Spleen (tissue), 7 donors: ENCODE measurements at regions not wholly inside any gene's neighbourhood (a gene's known extent, or its start where the extent isn't known, plus 50 kb on each side); places are given as distances from the start of the nearest gene placed in this dataset.

Experiments
- POLR2A ChIP-seq, 3 donors: fragments of 450-650 bp; IDR thresholded peaks; one replicate each; pipeline ENCODE4 v1.5.1; 2017; ENCODE audit warnings: antibody characterized with exemption in 3 of 3, mild to moderate bottlenecking in 1 of 3
- POLR2AphosphoS5 ChIP-seq, 3 donors: sonication (generic); formaldehyde crosslinking; IDR thresholded peaks; one replicate each; pipeline ENCODE4 v1.5.1; 2017; ENCODE audit warnings: antibody characterized with exemption in 3 of 3
- TF ChIP-seq, protein P1 (sequence below), 11 experiments: fragments of 200-600 bp in 7 of 11; fragments of 450-650 bp in 4 of 11; sonication (generic) in 4 of 11; IDR thresholded peaks in 8 of 11; conservative IDR thresholded peaks in 3 of 11; 1 replicate in 7 of 11; 2 replicates in 4 of 11; pipeline versions ENCODE4 v1.4.0 to v1.8.0; 2016 to 2021; ENCODE audit warnings: antibody characterized with exemption in 11 of 11, inconsistent platforms in 4 of 11, mild to moderate bottlenecking in 1 of 11
- donor health status: DM: no; HTN: no; CAD: no; lungs with moderate emphysema.
- donor health status: DM: no; HTN: no; CAD: no.
- donor health status: DM: no; HTN: no; CAD: no.

DNA sequence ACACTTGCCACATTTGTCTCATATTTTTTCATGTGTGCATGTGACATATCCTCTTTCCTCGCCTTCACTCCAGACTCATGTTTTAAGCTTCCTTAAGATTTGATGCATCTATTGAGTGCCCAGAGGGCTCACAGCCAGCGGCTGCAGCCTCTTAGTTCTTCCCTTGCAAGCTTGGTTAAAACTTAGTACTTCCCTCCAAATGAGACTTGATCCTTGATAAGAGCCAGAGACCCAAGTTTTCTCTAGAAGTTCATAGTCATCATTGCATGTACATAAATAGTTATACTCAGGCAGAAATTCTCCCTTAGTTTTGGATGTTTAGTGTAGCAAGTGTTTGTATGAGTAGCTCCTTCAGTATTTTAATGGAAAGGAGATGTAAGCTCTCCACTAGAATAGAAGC is 337.6 kb upstream of the B3GALT2 start:
- TF ChIP-seq, protein P1, sequence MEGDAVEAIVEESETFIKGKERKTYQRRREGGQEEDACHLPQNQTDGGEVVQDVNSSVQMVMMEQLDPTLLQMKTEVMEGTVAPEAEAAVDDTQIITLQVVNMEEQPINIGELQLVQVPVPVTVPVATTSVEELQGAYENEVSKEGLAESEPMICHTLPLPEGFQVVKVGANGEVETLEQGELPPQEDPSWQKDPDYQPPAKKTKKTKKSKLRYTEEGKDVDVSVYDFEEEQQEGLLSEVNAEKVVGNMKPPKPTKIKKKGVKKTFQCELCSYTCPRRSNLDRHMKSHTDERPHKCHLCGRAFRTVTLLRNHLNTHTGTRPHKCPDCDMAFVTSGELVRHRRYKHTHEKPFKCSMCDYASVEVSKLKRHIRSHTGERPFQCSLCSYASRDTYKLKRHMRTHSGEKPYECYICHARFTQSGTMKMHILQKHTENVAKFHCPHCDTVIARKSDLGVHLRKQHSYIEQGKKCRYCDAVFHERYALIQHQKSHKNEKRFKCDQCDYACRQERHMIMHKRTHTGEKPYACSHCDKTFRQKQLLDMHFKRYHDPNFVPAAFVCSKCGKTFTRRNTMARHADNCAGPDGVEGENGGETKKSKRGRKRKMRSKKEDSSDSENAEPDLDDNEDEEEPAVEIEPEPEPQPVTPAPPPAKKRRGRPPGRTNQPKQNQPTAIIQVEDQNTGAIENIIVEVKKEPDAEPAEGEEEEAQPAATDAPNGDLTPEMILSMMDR (IDR thresholded peaks at IDR 0.05 in 8 of 11, conservative IDR thresholded peaks at IDR 0.05 in 3 of 11): no peak
- TF ChIP-seq POLR2AphosphoS5 (IDR thresholded peaks at IDR 0.05) (no peak), POLR2A (IDR thresholded peaks at IDR 0.05) (no peak)
